Epithelial cell of esophagus (primary cell): ENCODE measurements at regions not wholly inside any gene's neighbourhood (a gene's known extent, or its start where the extent isn't known, plus 50 kb on each side); places are given as distances from the start of the nearest gene placed in this dataset.

Experiments
- DNase-seq: peaks from one replicate; pipeline ENCODE4 v3.0.0; 2010; ENCODE audit warnings: low read depth
- H3K4me3 ChIP-seq: 2 replicates; pipeline ENCODE4 v1.5.1; 2011; ENCODE audit warnings: mild to moderate bottlenecking, low read length, control low read depth
- TF ChIP-seq, protein P1 (sequence below): IDR thresholded peaks from 2 replicates; pipeline ENCODE4 v1.5.1; 2011; ENCODE audit warnings: low read depth, mild to moderate bottlenecking, low read length, control low read depth, inconsistent platforms; ENCODE audit not compliant: insufficient read depth; ENCODE audit errors: missing control alignments

GRCh38 chr10:78947226-78947625 lies 121.5 kb upstream of the ZMIZ1 start:
- H3K4me3 ChIP-seq: no peak overlapping the region
- TF ChIP-seq, protein P1, sequence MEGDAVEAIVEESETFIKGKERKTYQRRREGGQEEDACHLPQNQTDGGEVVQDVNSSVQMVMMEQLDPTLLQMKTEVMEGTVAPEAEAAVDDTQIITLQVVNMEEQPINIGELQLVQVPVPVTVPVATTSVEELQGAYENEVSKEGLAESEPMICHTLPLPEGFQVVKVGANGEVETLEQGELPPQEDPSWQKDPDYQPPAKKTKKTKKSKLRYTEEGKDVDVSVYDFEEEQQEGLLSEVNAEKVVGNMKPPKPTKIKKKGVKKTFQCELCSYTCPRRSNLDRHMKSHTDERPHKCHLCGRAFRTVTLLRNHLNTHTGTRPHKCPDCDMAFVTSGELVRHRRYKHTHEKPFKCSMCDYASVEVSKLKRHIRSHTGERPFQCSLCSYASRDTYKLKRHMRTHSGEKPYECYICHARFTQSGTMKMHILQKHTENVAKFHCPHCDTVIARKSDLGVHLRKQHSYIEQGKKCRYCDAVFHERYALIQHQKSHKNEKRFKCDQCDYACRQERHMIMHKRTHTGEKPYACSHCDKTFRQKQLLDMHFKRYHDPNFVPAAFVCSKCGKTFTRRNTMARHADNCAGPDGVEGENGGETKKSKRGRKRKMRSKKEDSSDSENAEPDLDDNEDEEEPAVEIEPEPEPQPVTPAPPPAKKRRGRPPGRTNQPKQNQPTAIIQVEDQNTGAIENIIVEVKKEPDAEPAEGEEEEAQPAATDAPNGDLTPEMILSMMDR: no peak
- DNase-seq: peak; percentile 61

GRCh38 chr10:78947733-78948132 lies 121.0 kb upstream of the ZMIZ1 start:
- TF ChIP-seq, protein P1: no peak
- no peak overlapping the region for H3K4me3 ChIP-seq
- DNase-seq: no peak

- peak; percentile 32 for DNase-seq
- H3K4me3 ChIP-seq: no peak overlapping the region
- TF ChIP-seq, protein P1: no peak
Measured at GRCh38 chr10:78948621-78949030, 120.1 kb upstream of the ZMIZ1 start.

- TF ChIP-seq, protein P1: no peak
- no peak overlapping the region for H3K4me3 ChIP-seq
- DNase-seq: peak; percentile 95
Measured at GRCh38 chr10:78950656-78951587, 117.8 kb upstream of the ZMIZ1 start.

DNA sequence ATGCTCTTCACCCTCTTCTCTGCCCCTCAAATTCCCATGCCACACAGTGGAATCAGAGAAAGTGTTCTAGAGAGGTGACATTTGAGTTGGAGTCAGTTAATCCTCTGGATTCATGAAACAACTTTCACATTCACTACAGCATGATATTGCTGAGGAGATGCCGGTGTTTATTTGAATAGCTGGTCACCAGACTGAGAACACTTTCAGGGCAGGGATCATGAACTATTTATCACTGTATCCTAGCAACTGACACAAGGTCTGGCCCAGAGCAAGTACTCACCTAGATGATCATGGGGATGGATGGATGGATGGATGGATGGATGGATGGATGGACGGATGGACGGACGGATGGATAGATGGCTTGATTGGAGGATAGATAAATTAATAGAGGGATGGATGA lies 116.7 kb upstream of the ZMIZ1 start:
- DNase-seq: no peak
- TF ChIP-seq, protein P1: no peak
- H3K4me3 ChIP-seq: no peak overlapping the region

- DNase-seq: no peak
- H3K4me3 ChIP-seq: no peak overlapping the region
- TF ChIP-seq, protein P1: no peak
Measured at GRCh38 chr10:78952686-78953085, 116.1 kb upstream of the ZMIZ1 start.
